ENCODE measurements at regions not wholly inside any gene's neighbourhood (a gene's known extent, or its start where the extent isn't known, plus 50 kb on each side); places are given as distances from the start of the nearest gene placed in this dataset.
"Not testable (repeated sequence)": the region's sequence is repeated elsewhere in the genome, so short reads cannot be mapped to it uniquely, and the experiment has no call there.

GRCh38 chr2:242097278-242097677 lies 227.7 kb downstream of the RTP5 start:
- not testable (repeated sequence) for DNase-seq; H3K4me3 ChIP-seq (ENCODE audit: low read depth in 1 of 3, low read length in 3 of 3); H3K27me3 ChIP-seq (ENCODE audit: control insufficient read depth in 3 of 3, insufficient read depth in 3 of 3, low read length in 3 of 3); H3K36me3 ChIP-seq (ENCODE audit: control insufficient read depth in 3 of 3, insufficient read depth in 2 of 3, low read depth in 1 of 3, low read length in 3 of 3); H3K4me1 ChIP-seq (ENCODE audit: control insufficient read depth in 3 of 3, insufficient read depth in 2 of 3, low read depth in 1 of 3, low read length in 2 of 3); H3K27ac ChIP-seq (ENCODE audit: low read depth in 1 of 3, low read length in 2 of 3); FAIRE-seq; H3K9me3 ChIP-seq (ENCODE audit: control insufficient read depth in 2 of 2, insufficient read depth in 1 of 2, low read depth in 1 of 2, low read length in 1 of 2)
- WGBS, 3 donors: 91 to 100% (median 100%) methylated on average over 1 of the region's 1 CpG

DNA sequence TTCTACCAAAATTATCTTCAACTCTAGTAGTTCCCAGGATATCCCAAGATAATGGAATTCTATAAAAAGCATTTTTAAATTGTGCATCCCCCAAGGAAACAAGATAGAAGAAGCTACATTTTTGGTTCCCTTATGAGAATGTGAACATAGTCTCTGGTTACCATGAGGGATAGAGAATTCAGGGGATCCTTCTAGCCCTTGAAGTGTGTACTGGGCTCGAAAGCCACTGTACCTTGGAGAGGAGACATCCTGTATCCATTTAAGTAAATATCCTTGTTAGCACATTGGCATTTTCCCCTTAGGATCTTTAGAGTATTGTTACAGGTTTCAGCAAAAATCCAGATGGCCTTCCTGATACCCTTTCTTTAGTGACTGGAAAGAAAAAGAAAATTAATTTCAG lies 228.5 kb downstream of the RTP5 start:
- H3K4me1 ChIP-seq (ENCODE audit: control insufficient read depth in 3 of 3, insufficient read depth in 2 of 3, low read depth in 1 of 3, low read length in 2 of 3): no peaks in the 10 kb centered on the region
- peaks cover 0 to 5% (median 3%) of the 10 kb centered on the region in 3 donors for H3K36me3 ChIP-seq (ENCODE audit: control insufficient read depth in 3 of 3, insufficient read depth in 2 of 3, low read depth in 1 of 3, low read length in 3 of 3)
- DNase-seq (no peak), FAIRE-seq (no peak)
- 86 to 96% (median 93%) methylated on average over 1 of the region's 1 CpG for WGBS, 3 donors
- no peak overlapping the region for H3K4me3 ChIP-seq (ENCODE audit: low read depth in 1 of 3, low read length in 3 of 3)
- no peaks in the 10 kb centered on the region for H3K9me3 ChIP-seq (ENCODE audit: control insufficient read depth in 2 of 2, insufficient read depth in 1 of 2, low read depth in 1 of 2, low read length in 1 of 2)
- no peak overlapping the region for H3K27ac ChIP-seq (ENCODE audit: low read depth in 1 of 3, low read length in 2 of 3)
- no peaks in the 10 kb centered on the region for H3K27me3 ChIP-seq (ENCODE audit: control insufficient read depth in 3 of 3, insufficient read depth in 3 of 3, low read length in 3 of 3)

DNA sequence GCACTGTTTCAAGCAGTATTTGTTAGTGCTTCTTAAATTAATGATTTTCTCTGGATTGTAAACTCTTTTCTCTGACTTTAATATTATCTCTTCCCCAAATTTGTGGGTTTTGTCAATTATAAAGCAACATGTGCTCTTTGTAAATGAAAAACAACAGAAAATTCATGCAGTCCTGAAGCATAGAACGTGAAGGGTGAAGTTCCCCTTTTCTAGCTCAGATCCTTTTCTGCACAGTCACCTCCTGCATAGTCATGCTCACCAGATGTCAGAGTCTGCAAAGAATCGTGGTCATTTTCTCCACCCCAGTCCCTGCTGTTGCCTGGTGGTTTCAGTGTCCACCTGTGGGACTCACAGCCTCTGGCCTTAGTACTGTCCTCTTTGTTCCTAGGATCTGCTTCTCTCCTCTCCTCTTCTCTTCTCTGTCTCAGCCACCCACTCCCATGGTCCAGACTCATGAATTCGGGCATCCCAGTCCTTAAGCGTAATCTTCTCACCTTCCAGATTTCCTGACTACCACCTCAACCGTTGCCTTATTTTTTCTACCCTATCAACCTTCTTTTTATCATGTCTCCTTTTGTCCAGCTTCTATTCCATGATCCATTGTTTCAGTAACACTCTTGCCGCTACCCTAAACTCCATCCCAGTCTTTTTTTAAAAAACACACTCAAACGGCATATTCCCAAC lies 229.1 kb downstream of the RTP5 start:
- DNase-seq: no peak
- Histone ChIP-seq H3K27ac (ENCODE audit: low read depth in 1 of 3, low read length in 2 of 3) (no peak overlapping the region), H3K27me3 (ENCODE audit: control insufficient read depth in 3 of 3, insufficient read depth in 3 of 3, low read length in 3 of 3) (no peaks in the 10 kb centered on the region), H3K9me3 (ENCODE audit: control insufficient read depth in 2 of 2, insufficient read depth in 1 of 2, low read depth in 1 of 2, low read length in 1 of 2) (no peaks in the 10 kb centered on the region), H3K36me3 (ENCODE audit: control insufficient read depth in 3 of 3, insufficient read depth in 2 of 3, low read depth in 1 of 3, low read length in 3 of 3) (peaks cover 0 to 5% (median 3%) of the 10 kb centered on the region in 3 donors), H3K4me1 (ENCODE audit: control insufficient read depth in 3 of 3, insufficient read depth in 2 of 3, low read depth in 1 of 3, low read length in 2 of 3) (no peaks in the 10 kb centered on the region), H3K4me3 (ENCODE audit: low read depth in 1 of 3, low read length in 3 of 3) (no peak overlapping the region)
- no peak for FAIRE-seq
- WGBS, 3 donors: 76 to 92% (median 84%) methylated on average over 7 of the region's 7 CpGs

DNA sequence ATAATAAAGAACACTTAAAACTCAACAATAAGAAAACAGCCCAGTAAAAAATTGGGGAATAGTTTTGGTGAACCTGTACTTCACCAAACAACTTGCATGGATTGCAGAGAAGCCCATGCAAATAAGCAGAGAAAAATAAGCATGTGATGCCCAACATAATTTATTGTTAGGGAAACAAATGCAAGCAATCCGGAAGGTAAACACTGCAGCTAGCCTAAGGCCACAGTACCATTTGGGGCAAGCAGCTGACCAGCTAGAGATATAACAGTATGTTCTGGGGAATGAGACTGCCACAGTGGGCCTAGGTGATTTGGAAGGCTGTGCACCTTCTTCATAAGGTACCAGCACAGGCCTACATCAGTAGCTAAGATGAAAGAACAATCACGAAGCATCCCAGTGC lies 233.6 kb downstream of the RTP5 start:
- not testable (repeated sequence) for DNase-seq; H3K4me1 ChIP-seq (ENCODE audit: control insufficient read depth in 3 of 3, insufficient read depth in 2 of 3, low read depth in 1 of 3, low read length in 2 of 3)

GRCh38 chr2:242104202-242104956 lies 234.8 kb downstream of the RTP5 start:
- not testable (repeated sequence) for H3K4me1 ChIP-seq (ENCODE audit: control insufficient read depth in 3 of 3, insufficient read depth in 2 of 3, low read depth in 1 of 3, low read length in 2 of 3); H3K27me3 ChIP-seq (ENCODE audit: control insufficient read depth in 3 of 3, insufficient read depth in 3 of 3, low read length in 3 of 3); H3K36me3 ChIP-seq (ENCODE audit: control insufficient read depth in 3 of 3, insufficient read depth in 2 of 3, low read depth in 1 of 3, low read length in 3 of 3); H3K27ac ChIP-seq (ENCODE audit: low read depth in 1 of 3, low read length in 2 of 3); DNase-seq; H3K9me3 ChIP-seq (ENCODE audit: control insufficient read depth in 2 of 2, insufficient read depth in 1 of 2, low read depth in 1 of 2, low read length in 1 of 2); H3K4me3 ChIP-seq (ENCODE audit: low read depth in 1 of 3, low read length in 3 of 3); FAIRE-seq
- WGBS, 3 donors: 84 to 91% (median 89%) methylated on average over 7 of the region's 7 CpGs

More for the DNA sequence above, 233.6 kb downstream of the RTP5 start:
- H3K27ac ChIP-seq (ENCODE audit: low read depth in 1 of 3, low read length in 2 of 3); H3K9me3 ChIP-seq (ENCODE audit: control insufficient read depth in 2 of 2, insufficient read depth in 1 of 2, low read depth in 1 of 2, low read length in 1 of 2); FAIRE-seq; H3K27me3 ChIP-seq (ENCODE audit: control insufficient read depth in 3 of 3, insufficient read depth in 3 of 3, low read length in 3 of 3); H3K36me3 ChIP-seq (ENCODE audit: control insufficient read depth in 3 of 3, insufficient read depth in 2 of 3, low read depth in 1 of 3, low read length in 3 of 3); H3K4me3 ChIP-seq (ENCODE audit: low read depth in 1 of 3, low read length in 3 of 3): not testable (repeated sequence)
- 87 to 98% (median 96%) methylated on average over 2 of the region's 2 CpGs for WGBS, 3 donors

DNA sequence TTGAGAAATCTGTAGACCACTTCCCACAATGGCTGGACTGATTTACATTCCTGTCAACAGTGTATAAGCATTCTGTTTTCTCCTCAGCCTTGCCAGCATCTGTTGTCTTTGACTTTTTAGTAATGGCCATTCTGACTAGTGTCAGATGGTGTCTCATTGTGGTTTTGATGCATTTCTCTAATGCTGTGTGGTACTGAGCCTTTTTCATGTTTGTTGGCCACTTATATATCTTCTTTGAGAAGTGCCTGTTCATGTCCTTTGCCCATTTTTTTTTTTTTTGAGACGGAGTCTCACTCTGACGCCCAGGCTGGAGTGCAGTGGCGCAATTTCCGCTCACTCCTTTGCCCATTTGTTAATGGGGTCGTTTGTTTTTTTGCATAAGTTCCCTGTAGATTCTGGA lies 237.5 kb downstream of the RTP5 start:
- H3K9me3 ChIP-seq (ENCODE audit: control insufficient read depth in 2 of 2, insufficient read depth in 1 of 2, low read depth in 1 of 2, low read length in 1 of 2); DNase-seq; H3K4me3 ChIP-seq (ENCODE audit: low read depth in 1 of 3, low read length in 3 of 3); H3K4me1 ChIP-seq (ENCODE audit: control insufficient read depth in 3 of 3, insufficient read depth in 2 of 3, low read depth in 1 of 3, low read length in 2 of 3); H3K27ac ChIP-seq (ENCODE audit: low read depth in 1 of 3, low read length in 2 of 3); H3K36me3 ChIP-seq (ENCODE audit: control insufficient read depth in 3 of 3, insufficient read depth in 2 of 3, low read depth in 1 of 3, low read length in 3 of 3); FAIRE-seq; H3K27me3 ChIP-seq (ENCODE audit: control insufficient read depth in 3 of 3, insufficient read depth in 3 of 3, low read length in 3 of 3): not testable (repeated sequence)
- 89 to 92% (median 92%) methylated on average over 5 of the region's 5 CpGs for WGBS, 3 donors

GRCh38 chr2:242108797-242109500 lies 239.4 kb downstream of the RTP5 start:
- H3K9me3 ChIP-seq (ENCODE audit: control insufficient read depth in 2 of 2, insufficient read depth in 1 of 2, low read depth in 1 of 2, low read length in 1 of 2); H3K27me3 ChIP-seq (ENCODE audit: control insufficient read depth in 3 of 3, insufficient read depth in 3 of 3, low read length in 3 of 3); H3K4me1 ChIP-seq (ENCODE audit: control insufficient read depth in 3 of 3, insufficient read depth in 2 of 3, low read depth in 1 of 3, low read length in 2 of 3); H3K4me3 ChIP-seq (ENCODE audit: low read depth in 1 of 3, low read length in 3 of 3); H3K27ac ChIP-seq (ENCODE audit: low read depth in 1 of 3, low read length in 2 of 3); DNase-seq; H3K36me3 ChIP-seq (ENCODE audit: control insufficient read depth in 3 of 3, insufficient read depth in 2 of 3, low read depth in 1 of 3, low read length in 3 of 3); FAIRE-seq: not testable (repeated sequence)
- WGBS, 3 donors: 83 to 100% (median 97%) methylated on average over 1 to 2 of the region's 2 CpGs

- H3K27me3 ChIP-seq (ENCODE audit: control insufficient read depth in 3 of 3, insufficient read depth in 3 of 3, low read length in 3 of 3); FAIRE-seq; H3K4me1 ChIP-seq (ENCODE audit: control insufficient read depth in 3 of 3, insufficient read depth in 2 of 3, low read depth in 1 of 3, low read length in 2 of 3); H3K4me3 ChIP-seq (ENCODE audit: low read depth in 1 of 3, low read length in 3 of 3); H3K27ac ChIP-seq (ENCODE audit: low read depth in 1 of 3, low read length in 2 of 3); DNase-seq; H3K9me3 ChIP-seq (ENCODE audit: control insufficient read depth in 2 of 2, insufficient read depth in 1 of 2, low read depth in 1 of 2, low read length in 1 of 2); H3K36me3 ChIP-seq (ENCODE audit: control insufficient read depth in 3 of 3, insufficient read depth in 2 of 3, low read depth in 1 of 3, low read length in 3 of 3): not testable (repeated sequence)
- WGBS, 3 donors: 79 to 94% (median 80%) methylated on average over 8 to 9 of the region's 10 CpGs
Measured at GRCh38 chr2:242109819-242110218, 240.3 kb downstream of the RTP5 start.
